ENCODE measurements at regions not wholly inside any gene's neighbourhood (a gene's known extent, or its start where the extent isn't known, plus 50 kb on each side); places are given as distances from the start of the nearest gene placed in this dataset.

GRCh38 chr2:64363140-64363539 lies 90.8 kb upstream of the LGALSL start:
- ChIA-PET POLR2A (no interaction called here), CTCF (interaction anchor here (0.8 to 2.8 kb wide), 2 partner anchors 32 to 125 kb away, joined by 3 to 8 read pairs; no protein-coding TSS in a partner anchor)
- no peak overlapping the region for H3K27ac ChIP-seq (ENCODE audit: insufficient read depth in 1 of 2, low read depth in 1 of 2, low read length in 2 of 2, poor library complexity in 1 of 2, severe bottlenecking in 2 of 2)

DNA sequence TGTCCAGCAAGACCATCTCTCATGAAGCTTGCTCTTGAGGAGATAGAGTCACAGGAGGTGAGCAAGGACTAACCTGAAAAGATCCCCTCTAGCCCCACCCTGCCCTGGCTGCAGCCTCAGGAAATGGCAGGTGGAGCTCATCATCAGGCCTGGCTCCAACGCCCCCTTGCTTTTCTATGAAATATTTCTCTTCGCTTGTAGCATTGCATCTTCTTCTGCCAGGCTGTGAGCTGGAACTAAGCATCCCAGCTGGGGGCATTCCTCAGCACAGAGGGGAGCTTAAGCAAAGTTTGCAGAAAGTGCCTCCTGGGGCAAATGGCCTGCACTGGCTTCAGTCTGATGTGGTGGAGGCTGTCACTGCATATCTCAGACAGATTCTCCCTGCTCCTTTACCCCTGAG lies 90.1 kb upstream of the LGALSL start:
- Histone ChIP-seq H3K36me3 (ENCODE audit: control insufficient read depth in 4 of 4, insufficient read depth in 4 of 4, low read length in 3 of 4) (no peaks in the 10 kb centered on the region), H3K4me1 (ENCODE audit: control extremely low read depth in 1 of 4, control insufficient read depth in 4 of 4, insufficient read depth in 4 of 4, low read length in 3 of 4) (no peaks in the 10 kb centered on the region), H3K27me3 (replicated peaks in 2 of 5; ENCODE audit: control insufficient read depth in 4 of 5, insufficient read depth in 5 of 5, low read length in 4 of 5) (peaks cover 0 to 12% (median 3%) of the 10 kb centered on the region in 5 experiments), H3K9me3 (ENCODE audit: control extremely low read depth in 1 of 5, control insufficient read depth in 4 of 5, insufficient read depth in 2 of 5, low read depth in 1 of 5, low read length in 4 of 5) (no peaks in the 10 kb centered on the region), H3K4me3 (ENCODE audit: control insufficient read depth in 1 of 7, extremely low read depth in 1 of 7, insufficient read depth in 4 of 7, low read depth in 2 of 7, low read length in 6 of 7) (no peak overlapping the region), H3K27ac (ENCODE audit: insufficient read depth in 1 of 2, low read depth in 1 of 2, low read length in 2 of 2, poor library complexity in 1 of 2, severe bottlenecking in 2 of 2) (no peak overlapping the region)
- POLR2A ChIA-PET: no interaction called here
- DNase-seq: no peak
- 100% methylated on average over 2 of the region's 2 CpGs for WGBS (ENCODE audit: insufficient coverage)
- CTCF ChIA-PET: interaction anchor here (1.3 to 2.8 kb wide), 2 partner anchors 21 to 33 kb away, joined by 3 to 8 read pairs; no protein-coding TSS in a partner anchor

More at GRCh38 chr2:64363140-64363539, 90.8 kb upstream of the LGALSL start:
- 100% methylated on average over 3 of the region's 4 CpGs for WGBS (ENCODE audit: insufficient coverage)
- H3K4me1 ChIP-seq (ENCODE audit: control extremely low read depth in 1 of 4, control insufficient read depth in 4 of 4, insufficient read depth in 4 of 4, low read length in 3 of 4): no peaks in the 10 kb centered on the region
- no peak overlapping the region for H3K4me3 ChIP-seq (ENCODE audit: control insufficient read depth in 1 of 7, extremely low read depth in 1 of 7, insufficient read depth in 4 of 7, low read depth in 2 of 7, low read length in 6 of 7)
- no peak for DNase-seq
- no peaks in the 10 kb centered on the region for H3K36me3 ChIP-seq (ENCODE audit: control insufficient read depth in 4 of 4, insufficient read depth in 4 of 4, low read length in 3 of 4)
- no peaks in the 10 kb centered on the region for H3K9me3 ChIP-seq (ENCODE audit: control extremely low read depth in 1 of 5, control insufficient read depth in 4 of 5, insufficient read depth in 2 of 5, low read depth in 1 of 5, low read length in 4 of 5)
- H3K27me3 ChIP-seq (replicated peaks in 2 of 5; ENCODE audit: control insufficient read depth in 4 of 5, insufficient read depth in 5 of 5, low read length in 4 of 5): peaks cover 0 to 13% (median 3%) of the 10 kb centered on the region in 5 experiments

- no peak overlapping the region for H3K27ac ChIP-seq (ENCODE audit: insufficient read depth in 1 of 2, low read depth in 1 of 2, low read length in 2 of 2, poor library complexity in 1 of 2, severe bottlenecking in 2 of 2)
- ChIA-PET CTCF (interaction anchor here (1.2 kb wide), 1 partner anchor 9 kb away, joined by 3 read pairs; no protein-coding TSS in a partner anchor), POLR2A (no interaction called here)
- no peak overlapping the region for H3K4me3 ChIP-seq (ENCODE audit: control insufficient read depth in 1 of 7, extremely low read depth in 1 of 7, insufficient read depth in 4 of 7, low read depth in 2 of 7, low read length in 6 of 7)
- H3K36me3 ChIP-seq (ENCODE audit: control insufficient read depth in 4 of 4, insufficient read depth in 4 of 4, low read length in 3 of 4): no peaks in the 10 kb centered on the region
- WGBS (ENCODE audit: insufficient coverage): 86% methylated on average over 4 of the region's 7 CpGs
- H3K4me1 ChIP-seq (ENCODE audit: control extremely low read depth in 1 of 4, control insufficient read depth in 4 of 4, insufficient read depth in 4 of 4, low read length in 3 of 4): no peaks in the 10 kb centered on the region
- no peaks in the 10 kb centered on the region for H3K27me3 ChIP-seq (replicated peaks in 2 of 5; ENCODE audit: control insufficient read depth in 4 of 5, insufficient read depth in 5 of 5, low read length in 4 of 5)
- no peaks in the 10 kb centered on the region for H3K9me3 ChIP-seq (ENCODE audit: control extremely low read depth in 1 of 5, control insufficient read depth in 4 of 5, insufficient read depth in 2 of 5, low read depth in 1 of 5, low read length in 4 of 5)
- DNase-seq: no peak
These were observed 86.3 kb upstream of the LGALSL start for GRCh38 chr2:64367444-64368232.

GRCh38 chr2:64369706-64370105 lies 84.3 kb upstream of the LGALSL start:
- POLR2A ChIA-PET: no interaction called here
- WGBS (ENCODE audit: insufficient coverage): 90% methylated on average over 7 of the region's 7 CpGs
- Histone ChIP-seq H3K36me3 (ENCODE audit: control insufficient read depth in 4 of 4, insufficient read depth in 4 of 4, low read length in 3 of 4) (no peaks in the 10 kb centered on the region), H3K27ac (ENCODE audit: insufficient read depth in 1 of 2, low read depth in 1 of 2, low read length in 2 of 2, poor library complexity in 1 of 2, severe bottlenecking in 2 of 2) (no peak overlapping the region), H3K27me3 (replicated peaks in 2 of 5; ENCODE audit: control insufficient read depth in 4 of 5, insufficient read depth in 5 of 5, low read length in 4 of 5) (no peaks in the 10 kb centered on the region), H3K9me3 (ENCODE audit: control extremely low read depth in 1 of 5, control insufficient read depth in 4 of 5, insufficient read depth in 2 of 5, low read depth in 1 of 5, low read length in 4 of 5) (no peaks in the 10 kb centered on the region), H3K4me1 (ENCODE audit: control extremely low read depth in 1 of 4, control insufficient read depth in 4 of 4, insufficient read depth in 4 of 4, low read length in 3 of 4) (peaks cover 0 to 2% (median 0%) of the 10 kb centered on the region in 4 experiments), H3K4me3 (ENCODE audit: control insufficient read depth in 1 of 7, extremely low read depth in 1 of 7, insufficient read depth in 4 of 7, low read depth in 2 of 7, low read length in 6 of 7) (no peak overlapping the region)
- no peak for DNase-seq
- CTCF ChIA-PET: no interaction called here

DNA sequence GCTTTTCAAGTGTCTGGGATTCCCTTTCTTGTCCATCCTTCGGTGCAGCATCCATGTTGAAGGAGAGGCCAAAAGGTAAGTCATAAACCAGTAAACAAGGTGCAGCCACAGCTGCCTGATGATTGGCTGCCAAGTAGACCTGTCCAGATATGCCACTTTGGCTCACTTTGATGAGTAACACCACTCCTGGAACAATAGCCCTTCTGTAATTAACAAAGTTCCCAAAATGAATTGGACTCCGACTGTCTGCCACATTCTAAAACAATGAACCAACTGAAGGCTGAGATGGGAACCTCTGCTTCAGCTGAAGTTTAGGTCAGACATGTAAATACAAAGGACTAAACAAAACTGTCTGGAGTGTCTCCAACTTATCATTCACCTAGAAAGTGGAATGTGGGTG lies 82.2 kb upstream of the LGALSL start:
- Histone ChIP-seq H3K27me3 (replicated peaks in 2 of 5; ENCODE audit: control insufficient read depth in 4 of 5, insufficient read depth in 5 of 5, low read length in 4 of 5) (no peaks in the 10 kb centered on the region), H3K4me3 (ENCODE audit: control insufficient read depth in 1 of 7, extremely low read depth in 1 of 7, insufficient read depth in 4 of 7, low read depth in 2 of 7, low read length in 6 of 7) (no peak overlapping the region), H3K9me3 (ENCODE audit: control extremely low read depth in 1 of 5, control insufficient read depth in 4 of 5, insufficient read depth in 2 of 5, low read depth in 1 of 5, low read length in 4 of 5) (no peaks in the 10 kb centered on the region), H3K27ac (ENCODE audit: insufficient read depth in 1 of 2, low read depth in 1 of 2, low read length in 2 of 2, poor library complexity in 1 of 2, severe bottlenecking in 2 of 2) (no peak overlapping the region), H3K36me3 (ENCODE audit: control insufficient read depth in 4 of 4, insufficient read depth in 4 of 4, low read length in 3 of 4) (no peaks in the 10 kb centered on the region), H3K4me1 (ENCODE audit: control extremely low read depth in 1 of 4, control insufficient read depth in 4 of 4, insufficient read depth in 4 of 4, low read length in 3 of 4) (peaks cover 0 to 5% (median 0%) of the 10 kb centered on the region in 4 experiments)
- no peak for DNase-seq
- WGBS (ENCODE audit: insufficient coverage): 95% methylated on average over 2 of the region's 2 CpGs
- ChIA-PET POLR2A (no interaction called here), CTCF (interaction anchor here (0.8 kb wide), 1 partner anchor 9 kb away, joined by 4 read pairs; no protein-coding TSS in a partner anchor)

- CTCF ChIA-PET: no interaction called here
- H3K4me3 ChIP-seq (ENCODE audit: control insufficient read depth in 1 of 7, extremely low read depth in 1 of 7, insufficient read depth in 4 of 7, low read depth in 2 of 7, low read length in 6 of 7): no peak overlapping the region
- no peaks in the 10 kb centered on the region for H3K36me3 ChIP-seq (ENCODE audit: control insufficient read depth in 4 of 4, insufficient read depth in 4 of 4, low read length in 3 of 4)
- POLR2A ChIA-PET: no interaction called here
- DNase-seq: peak; percentile 39 to 79 (median 79)
- peaks cover 0 to 5% (median 0%) of the 10 kb centered on the region in 4 experiments for H3K4me1 ChIP-seq (ENCODE audit: control extremely low read depth in 1 of 4, control insufficient read depth in 4 of 4, insufficient read depth in 4 of 4, low read length in 3 of 4)
- H3K27me3 ChIP-seq (replicated peaks in 2 of 5; ENCODE audit: control insufficient read depth in 4 of 5, insufficient read depth in 5 of 5, low read length in 4 of 5): no peaks in the 10 kb centered on the region
- 26% methylated on average over 2 of the region's 4 CpGs for WGBS (ENCODE audit: insufficient coverage)
- H3K27ac ChIP-seq (ENCODE audit: insufficient read depth in 1 of 2, low read depth in 1 of 2, low read length in 2 of 2, poor library complexity in 1 of 2, severe bottlenecking in 2 of 2): no peak overlapping the region
- no peaks in the 10 kb centered on the region for H3K9me3 ChIP-seq (ENCODE audit: control extremely low read depth in 1 of 5, control insufficient read depth in 4 of 5, insufficient read depth in 2 of 5, low read depth in 1 of 5, low read length in 4 of 5)
These were observed 79.3 kb upstream of the LGALSL start for GRCh38 chr2:64374686-64375085.

DNA sequence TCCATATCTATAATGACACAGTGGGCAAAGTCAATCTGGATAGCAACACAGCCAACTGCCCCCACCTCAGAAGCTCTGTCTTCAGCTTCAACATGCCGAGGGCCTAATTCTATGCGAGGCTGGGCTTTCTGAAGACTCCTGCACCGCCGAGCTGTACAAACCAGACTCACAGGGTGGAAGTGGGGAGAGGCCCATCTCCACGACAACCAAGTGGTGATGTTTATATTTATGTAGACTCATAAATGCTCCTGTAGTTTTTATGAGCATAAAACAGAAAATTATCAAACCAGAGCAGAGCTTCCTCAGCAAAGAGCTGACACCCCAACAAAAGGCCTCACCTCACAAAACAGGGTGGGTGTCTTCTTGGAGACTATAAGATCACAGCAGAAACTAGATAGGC lies 77.0 kb upstream of the LGALSL start:
- CTCF ChIA-PET: interaction anchor here (1.0 to 1.1 kb wide), 2 partner anchors 158 to 1197 kb away, joined by 4 to 7 read pairs; no protein-coding TSS in a partner anchor
- H3K4me1 ChIP-seq (ENCODE audit: control extremely low read depth in 1 of 4, control insufficient read depth in 4 of 4, insufficient read depth in 4 of 4, low read length in 3 of 4): peaks cover 0 to 5% (median 0%) of the 10 kb centered on the region in 4 experiments
- no peaks in the 10 kb centered on the region for H3K36me3 ChIP-seq (ENCODE audit: control insufficient read depth in 4 of 4, insufficient read depth in 4 of 4, low read length in 3 of 4)
- no peaks in the 10 kb centered on the region for H3K27me3 ChIP-seq (replicated peaks in 2 of 5; ENCODE audit: control insufficient read depth in 4 of 5, insufficient read depth in 5 of 5, low read length in 4 of 5)
- H3K27ac ChIP-seq (ENCODE audit: insufficient read depth in 1 of 2, low read depth in 1 of 2, low read length in 2 of 2, poor library complexity in 1 of 2, severe bottlenecking in 2 of 2): peak overlapping the region in 1 of 2 experiments; percentile 54
- H3K4me3 ChIP-seq (ENCODE audit: control insufficient read depth in 1 of 7, extremely low read depth in 1 of 7, insufficient read depth in 4 of 7, low read depth in 2 of 7, low read length in 6 of 7): no peak overlapping the region
- peak; percentile 34 to 81 (median 74) for DNase-seq
- POLR2A ChIA-PET: no interaction called here
- WGBS (ENCODE audit: insufficient coverage): no CpG with 5 or more reads among the region's 5 CpGs
- H3K9me3 ChIP-seq (ENCODE audit: control extremely low read depth in 1 of 5, control insufficient read depth in 4 of 5, insufficient read depth in 2 of 5, low read depth in 1 of 5, low read length in 4 of 5): no peaks in the 10 kb centered on the region

Data from common myeloid progenitor, CD34-positive (primary cell).